ENCODE measurements at regions not wholly inside any gene's neighbourhood (a gene's known extent, or its start where the extent isn't known, plus 50 kb on each side); places are given as distances from the start of the nearest gene placed in this dataset.
"Not testable (repeated sequence)": the region's sequence is repeated elsewhere in the genome, so short reads cannot be mapped to it uniquely, and the experiment has no call there.

- DNase-seq (ENCODE audit: low spot score); H3K36me3 Mint-ChIP-seq (ENCODE audit: low read depth, unreplicated experiment); H3K4me3 Mint-ChIP-seq (ENCODE audit: unreplicated experiment); H3K27me3 Mint-ChIP-seq (ENCODE audit: unreplicated experiment); H3K9me3 Mint-ChIP-seq (ENCODE audit: unreplicated experiment); H3K4me1 Mint-ChIP-seq (ENCODE audit: unreplicated experiment); H3K27ac Mint-ChIP-seq (ENCODE audit: unreplicated experiment): not testable (repeated sequence)
Measured at GRCh38 chr1:148432318-148432717, 50.8 kb downstream of the PPIAL4G start.

GRCh38 chr1:148429856-148430255, 53.2 kb downstream of the PPIAL4G start:
- DNase-seq (ENCODE audit: low spot score); H3K4me1 Mint-ChIP-seq (ENCODE audit: unreplicated experiment); H3K27me3 Mint-ChIP-seq (ENCODE audit: unreplicated experiment); H3K36me3 Mint-ChIP-seq (ENCODE audit: low read depth, unreplicated experiment); H3K4me3 Mint-ChIP-seq (ENCODE audit: unreplicated experiment); H3K9me3 Mint-ChIP-seq (ENCODE audit: unreplicated experiment); H3K27ac Mint-ChIP-seq (ENCODE audit: unreplicated experiment): not testable (repeated sequence)

- not testable (repeated sequence) for H3K27ac Mint-ChIP-seq (ENCODE audit: unreplicated experiment); H3K4me1 Mint-ChIP-seq (ENCODE audit: unreplicated experiment); H3K9me3 Mint-ChIP-seq (ENCODE audit: unreplicated experiment); H3K4me3 Mint-ChIP-seq (ENCODE audit: unreplicated experiment); DNase-seq (ENCODE audit: low spot score); H3K27me3 Mint-ChIP-seq (ENCODE audit: unreplicated experiment); H3K36me3 Mint-ChIP-seq (ENCODE audit: low read depth, unreplicated experiment)
Measured at GRCh38 chr1:148426940-148427611, 56.0 kb downstream of the PPIAL4G start.

GRCh38 chr1:148426385-148426784, 56.7 kb downstream of the PPIAL4G start:
- not testable (repeated sequence) for H3K4me3 Mint-ChIP-seq (ENCODE audit: unreplicated experiment); H3K9me3 Mint-ChIP-seq (ENCODE audit: unreplicated experiment); H3K27me3 Mint-ChIP-seq (ENCODE audit: unreplicated experiment); DNase-seq (ENCODE audit: low spot score); H3K4me1 Mint-ChIP-seq (ENCODE audit: unreplicated experiment); H3K27ac Mint-ChIP-seq (ENCODE audit: unreplicated experiment); H3K36me3 Mint-ChIP-seq (ENCODE audit: low read depth, unreplicated experiment)

GRCh38 chr1:148424143-148425003, 58.7 kb downstream of the PPIAL4G start:
- not testable (repeated sequence) for H3K36me3 Mint-ChIP-seq (ENCODE audit: low read depth, unreplicated experiment); H3K27me3 Mint-ChIP-seq (ENCODE audit: unreplicated experiment); H3K4me1 Mint-ChIP-seq (ENCODE audit: unreplicated experiment); H3K4me3 Mint-ChIP-seq (ENCODE audit: unreplicated experiment); DNase-seq (ENCODE audit: low spot score); H3K27ac Mint-ChIP-seq (ENCODE audit: unreplicated experiment); H3K9me3 Mint-ChIP-seq (ENCODE audit: unreplicated experiment)

GRCh38 chr1:148422921-148423320, 60.2 kb downstream of the PPIAL4G start:
- H3K36me3 Mint-ChIP-seq (ENCODE audit: low read depth, unreplicated experiment); DNase-seq (ENCODE audit: low spot score); H3K27me3 Mint-ChIP-seq (ENCODE audit: unreplicated experiment); H3K27ac Mint-ChIP-seq (ENCODE audit: unreplicated experiment); H3K4me1 Mint-ChIP-seq (ENCODE audit: unreplicated experiment); H3K9me3 Mint-ChIP-seq (ENCODE audit: unreplicated experiment); H3K4me3 Mint-ChIP-seq (ENCODE audit: unreplicated experiment): not testable (repeated sequence)

GRCh38 chr1:148417241-148417640, 65.9 kb downstream of the PPIAL4G start:
- not testable (repeated sequence) for H3K9me3 Mint-ChIP-seq (ENCODE audit: unreplicated experiment); H3K27me3 Mint-ChIP-seq (ENCODE audit: unreplicated experiment); H3K4me1 Mint-ChIP-seq (ENCODE audit: unreplicated experiment); H3K4me3 Mint-ChIP-seq (ENCODE audit: unreplicated experiment); DNase-seq (ENCODE audit: low spot score); H3K27ac Mint-ChIP-seq (ENCODE audit: unreplicated experiment); H3K36me3 Mint-ChIP-seq (ENCODE audit: low read depth, unreplicated experiment)

GRCh38 chr1:148413385-148413784, 69.7 kb downstream of the PPIAL4G start:
- not testable (repeated sequence) for DNase-seq (ENCODE audit: low spot score); H3K27ac Mint-ChIP-seq (ENCODE audit: unreplicated experiment); H3K4me3 Mint-ChIP-seq (ENCODE audit: unreplicated experiment); H3K9me3 Mint-ChIP-seq (ENCODE audit: unreplicated experiment); H3K27me3 Mint-ChIP-seq (ENCODE audit: unreplicated experiment); H3K4me1 Mint-ChIP-seq (ENCODE audit: unreplicated experiment)
- H3K36me3 Mint-ChIP-seq (ENCODE audit: low read depth, unreplicated experiment): peaks cover 10% of the 10 kb centered on the region

- H3K4me3 Mint-ChIP-seq (ENCODE audit: unreplicated experiment); H3K9me3 Mint-ChIP-seq (ENCODE audit: unreplicated experiment); H3K36me3 Mint-ChIP-seq (ENCODE audit: low read depth, unreplicated experiment); H3K27ac Mint-ChIP-seq (ENCODE audit: unreplicated experiment); H3K27me3 Mint-ChIP-seq (ENCODE audit: unreplicated experiment); H3K4me1 Mint-ChIP-seq (ENCODE audit: unreplicated experiment); DNase-seq (ENCODE audit: low spot score): not testable (repeated sequence)
Measured at GRCh38 chr1:148404786-148405568, 78.1 kb downstream of the PPIAL4G start.

- not testable (repeated sequence) for H3K27me3 Mint-ChIP-seq (ENCODE audit: unreplicated experiment); H3K9me3 Mint-ChIP-seq (ENCODE audit: unreplicated experiment); H3K27ac Mint-ChIP-seq (ENCODE audit: unreplicated experiment); H3K4me1 Mint-ChIP-seq (ENCODE audit: unreplicated experiment); DNase-seq (ENCODE audit: low spot score); H3K36me3 Mint-ChIP-seq (ENCODE audit: low read depth, unreplicated experiment); H3K4me3 Mint-ChIP-seq (ENCODE audit: unreplicated experiment)
Measured at GRCh38 chr1:148403925-148404324, 79.2 kb downstream of the PPIAL4G start.

GRCh38 chr1:148403085-148403456, 80.0 kb downstream of the PPIAL4G start:
- H3K9me3 Mint-ChIP-seq (ENCODE audit: unreplicated experiment); DNase-seq (ENCODE audit: low spot score); H3K27me3 Mint-ChIP-seq (ENCODE audit: unreplicated experiment); H3K4me1 Mint-ChIP-seq (ENCODE audit: unreplicated experiment); H3K36me3 Mint-ChIP-seq (ENCODE audit: low read depth, unreplicated experiment): not testable (repeated sequence)
- peak overlapping the region; percentile 96 for H3K4me3 Mint-ChIP-seq (ENCODE audit: unreplicated experiment)
- H3K27ac Mint-ChIP-seq (ENCODE audit: unreplicated experiment): peak overlapping the region; percentile 97
